GM20000 (cell line): ENCODE measurements at regions not wholly inside any gene's neighbourhood (a gene's known extent, or its start where the extent isn't known, plus 50 kb on each side); places are given as distances from the start of the nearest gene placed in this dataset.

Source experiments
- DNase-seq: peaks from one replicate; pipeline ENCODE4 v3.0.0; 2012; ENCODE audit warnings: low spot score
- TF ChIP-seq, protein P1 (sequence below): IDR thresholded peaks from 2 replicates; pipeline ENCODE4 v1.5.1; 2012; ENCODE audit warnings: mild to moderate bottlenecking, control low read depth; ENCODE audit errors: extremely low read depth, missing control alignments

DNA sequence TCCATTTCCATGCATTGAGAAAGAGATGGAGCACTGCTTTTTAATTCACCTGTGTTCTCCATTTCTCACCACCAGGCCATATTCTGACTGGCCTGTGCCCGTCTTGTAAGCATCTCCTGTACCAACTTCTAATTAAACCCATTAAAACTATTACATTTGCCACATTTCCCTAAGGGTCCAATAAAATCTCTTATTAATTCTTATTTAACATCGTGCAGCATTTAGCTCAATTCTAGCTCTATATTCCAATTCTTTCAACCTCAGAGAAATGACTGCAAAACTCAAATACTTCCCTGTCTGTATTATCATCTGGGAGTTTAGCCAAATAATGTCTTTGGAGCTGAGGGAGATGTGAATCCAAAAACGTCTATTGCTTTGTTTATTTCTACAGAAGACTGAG is 495.4 kb upstream of the TMEM132C start:
- no peak for DNase-seq
- TF ChIP-seq, protein P1, sequence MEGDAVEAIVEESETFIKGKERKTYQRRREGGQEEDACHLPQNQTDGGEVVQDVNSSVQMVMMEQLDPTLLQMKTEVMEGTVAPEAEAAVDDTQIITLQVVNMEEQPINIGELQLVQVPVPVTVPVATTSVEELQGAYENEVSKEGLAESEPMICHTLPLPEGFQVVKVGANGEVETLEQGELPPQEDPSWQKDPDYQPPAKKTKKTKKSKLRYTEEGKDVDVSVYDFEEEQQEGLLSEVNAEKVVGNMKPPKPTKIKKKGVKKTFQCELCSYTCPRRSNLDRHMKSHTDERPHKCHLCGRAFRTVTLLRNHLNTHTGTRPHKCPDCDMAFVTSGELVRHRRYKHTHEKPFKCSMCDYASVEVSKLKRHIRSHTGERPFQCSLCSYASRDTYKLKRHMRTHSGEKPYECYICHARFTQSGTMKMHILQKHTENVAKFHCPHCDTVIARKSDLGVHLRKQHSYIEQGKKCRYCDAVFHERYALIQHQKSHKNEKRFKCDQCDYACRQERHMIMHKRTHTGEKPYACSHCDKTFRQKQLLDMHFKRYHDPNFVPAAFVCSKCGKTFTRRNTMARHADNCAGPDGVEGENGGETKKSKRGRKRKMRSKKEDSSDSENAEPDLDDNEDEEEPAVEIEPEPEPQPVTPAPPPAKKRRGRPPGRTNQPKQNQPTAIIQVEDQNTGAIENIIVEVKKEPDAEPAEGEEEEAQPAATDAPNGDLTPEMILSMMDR = no peak

DNA sequence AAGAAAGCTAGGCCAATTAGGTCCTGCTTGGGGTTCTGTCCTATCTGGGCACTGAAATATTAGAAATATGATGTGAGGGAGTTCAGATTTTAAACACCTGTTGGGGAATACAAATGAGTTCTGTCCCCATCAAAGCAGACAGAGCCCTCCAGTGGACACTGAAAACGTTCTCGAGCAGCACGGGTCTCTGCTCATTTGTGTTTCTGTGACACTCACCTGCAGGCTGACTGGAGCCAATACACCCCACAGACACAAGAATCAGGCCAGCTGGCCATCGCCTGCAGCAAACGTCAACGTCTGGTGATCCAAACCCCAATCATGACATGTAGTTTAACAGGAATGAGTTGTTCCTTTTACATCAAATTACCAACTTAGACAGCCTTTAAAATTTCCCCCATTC is 493.4 kb upstream of the TMEM132C start:
- TF ChIP-seq, protein P1 = no peak

DNA sequence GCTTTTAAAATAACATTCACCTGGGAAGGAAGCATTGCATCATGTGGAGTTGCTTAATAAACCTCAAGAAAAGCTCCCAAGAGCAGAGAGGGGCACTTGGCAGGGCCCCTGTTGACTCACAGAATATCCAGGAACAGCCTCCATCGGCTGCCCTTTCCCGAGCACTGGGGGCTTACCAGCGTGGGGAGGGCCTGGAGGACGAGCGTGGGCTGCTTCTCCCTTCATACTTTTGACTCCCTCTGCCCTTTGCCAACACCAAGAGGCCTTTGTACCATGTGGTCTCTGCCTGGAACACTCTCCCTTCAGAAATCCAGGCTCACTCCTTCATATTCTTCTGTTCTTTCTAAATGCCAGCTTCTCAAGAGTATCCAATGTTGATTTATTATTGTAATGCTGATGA is 492.1 kb upstream of the TMEM132C start:
- TF ChIP-seq, protein P1 = no peak
- no peak for DNase-seq

More for the DNA sequence above, 493.4 kb upstream of the TMEM132C start:
- no peak for DNase-seq

DNA sequence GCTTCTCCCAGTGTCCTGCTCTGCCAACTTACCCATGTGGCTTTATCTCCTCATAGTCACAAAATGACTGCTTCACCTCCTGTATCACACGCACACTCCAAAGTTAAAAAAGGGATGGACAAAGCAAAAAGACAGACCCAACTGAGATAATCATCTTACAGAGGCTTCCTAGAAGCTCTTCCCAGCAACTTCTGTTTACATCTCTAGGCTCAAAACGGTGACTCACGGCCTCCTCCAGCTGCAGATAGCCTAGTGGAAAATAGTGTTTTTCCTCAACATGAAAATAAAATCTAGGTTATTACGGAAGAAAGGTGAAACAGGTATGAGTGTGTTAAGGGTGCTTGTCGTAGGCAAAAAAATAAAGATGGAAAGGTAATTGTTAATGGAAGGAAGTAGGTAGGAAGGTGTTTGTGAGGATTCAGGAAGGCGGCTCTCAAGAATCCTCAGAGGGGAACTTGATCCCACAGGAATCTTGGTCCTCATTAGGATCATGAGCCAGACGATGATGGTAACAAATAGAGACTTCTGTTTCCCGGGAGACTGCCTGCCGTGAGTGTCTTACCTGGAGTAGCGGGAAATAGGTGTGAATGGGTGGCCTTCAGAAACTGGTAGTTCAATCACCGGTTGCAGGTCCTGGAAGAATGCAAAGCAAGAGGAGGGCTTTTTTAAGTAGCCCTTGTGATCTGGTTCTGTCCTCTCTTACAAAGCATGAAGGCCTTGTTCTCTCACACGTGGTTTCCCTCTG is 487.5 kb upstream of the TMEM132C start:
- DNase-seq = no peak
- TF ChIP-seq, protein P1 = no peak

DNA sequence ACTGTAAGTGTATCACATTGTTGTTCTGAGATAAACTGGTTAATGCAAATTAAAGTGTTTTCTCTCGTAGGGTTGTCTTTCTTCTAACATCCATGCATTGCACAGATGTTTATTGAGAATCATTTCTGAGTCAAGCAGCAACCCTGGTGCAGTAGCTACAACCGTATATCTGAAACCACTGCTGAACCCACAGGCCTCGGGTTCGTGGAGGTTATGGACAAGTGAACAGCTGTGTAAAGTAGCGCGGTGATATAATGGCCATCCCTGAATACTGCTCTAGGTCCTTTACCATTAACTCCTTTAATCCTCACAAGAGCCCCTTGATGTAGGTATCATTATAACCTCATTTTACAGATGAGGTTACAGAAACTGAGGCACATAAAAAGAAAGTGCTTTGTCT is 486.1 kb upstream of the TMEM132C start:
- TF ChIP-seq, protein P1 = no peak
- no peak for DNase-seq

DNA sequence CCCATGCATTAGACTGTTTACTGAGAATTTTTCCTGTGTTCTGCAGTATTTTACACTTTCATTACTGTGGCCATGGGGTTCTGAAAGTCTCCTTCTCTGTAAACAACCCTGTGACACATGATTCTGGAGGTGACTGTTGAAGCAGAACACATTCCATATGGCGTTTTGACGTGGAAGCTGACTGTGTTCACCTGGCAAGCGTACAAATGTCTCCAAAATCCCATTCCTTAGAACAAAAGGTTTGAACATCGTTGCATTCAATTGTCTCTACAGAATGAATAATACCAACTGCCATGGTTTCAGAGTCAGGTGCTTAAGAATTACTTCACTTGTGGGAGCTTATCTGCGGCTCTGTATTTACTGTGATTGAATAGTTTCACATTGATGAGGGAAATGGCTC is 485.6 kb upstream of the TMEM132C start:
- TF ChIP-seq, protein P1 = no peak
- no peak for DNase-seq

DNA sequence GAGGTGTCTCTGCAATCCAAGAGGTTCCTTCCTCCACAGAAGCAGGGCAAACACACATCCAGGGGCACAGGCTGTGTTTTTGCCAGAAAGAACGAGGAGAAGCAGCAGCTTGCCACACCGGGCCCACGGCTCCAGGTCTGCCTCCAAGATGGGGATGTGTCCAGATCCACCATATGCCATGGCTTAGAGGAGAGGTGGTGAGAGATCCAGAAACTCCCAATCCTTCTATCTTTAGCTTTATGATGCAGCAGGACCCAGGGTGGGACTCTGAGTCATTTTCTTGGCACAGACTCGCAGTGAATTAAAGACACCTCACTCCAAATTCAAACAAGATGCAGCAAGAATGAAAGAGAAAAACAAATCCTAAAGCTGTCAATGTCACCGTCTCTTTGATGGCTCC is 481.4 kb upstream of the TMEM132C start:
- DNase-seq = no peak
- TF ChIP-seq, protein P1 = no peak
